ENCODE measurements at regions not wholly inside any gene's neighbourhood (a gene's known extent, or its start where the extent isn't known, plus 50 kb on each side); places are given as distances from the start of the nearest gene placed in this dataset.

DNA sequence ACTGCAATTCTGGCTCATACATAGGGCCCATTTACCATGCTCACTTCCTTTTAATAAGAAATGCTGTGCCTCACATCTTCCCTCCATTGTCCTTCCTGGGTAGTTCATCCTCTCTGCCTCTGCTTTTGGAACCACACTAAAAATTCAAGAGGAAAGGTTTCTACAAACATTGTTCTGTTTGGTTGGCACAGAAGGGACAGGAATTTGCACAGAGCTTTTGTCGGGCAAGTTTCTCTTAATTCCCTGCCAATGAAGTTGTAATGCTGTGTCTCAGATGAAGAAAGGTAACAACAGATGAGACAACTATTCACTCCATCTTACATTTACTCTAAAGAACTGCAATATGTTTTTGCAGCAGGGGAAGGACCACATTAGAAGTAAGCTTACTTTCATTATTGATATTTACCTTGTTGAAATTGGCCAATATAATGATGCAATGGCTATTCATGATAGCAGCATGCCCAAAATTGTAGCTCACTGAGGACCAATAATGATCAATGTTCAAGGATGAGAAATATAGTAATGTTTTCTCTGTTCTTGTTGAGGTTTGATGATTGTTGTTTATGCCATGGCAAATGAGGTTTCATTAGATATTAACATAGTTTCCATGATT lies 82.5 kb upstream of the HMHB1 start:
- no peak for DNase-seq

DNA sequence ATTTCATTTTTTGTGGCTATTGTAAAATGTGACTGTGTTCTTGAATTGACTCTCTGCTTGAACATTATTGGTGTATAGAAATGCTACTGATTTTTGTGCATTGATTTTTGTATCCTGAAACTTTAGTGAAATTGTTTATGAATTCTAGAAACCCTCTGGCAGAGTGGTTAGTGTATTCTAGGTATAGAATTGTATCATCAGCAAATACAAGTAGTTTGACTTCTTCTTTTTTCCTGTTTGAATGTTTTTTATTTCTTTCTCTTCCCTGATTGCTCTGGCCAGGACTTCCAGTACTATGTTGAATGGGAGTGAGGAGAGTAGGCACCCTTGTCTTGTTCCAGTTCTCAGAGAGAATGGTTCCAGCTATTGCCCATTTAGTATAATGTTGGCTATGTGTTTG lies 88.8 kb upstream of the HMHB1 start:
- no peak for DNase-seq

GRCh38 chr5:143721925-143722324 lies 90.0 kb upstream of the HMHB1 start:
- no peak for DNase-seq

- no peak for DNase-seq
These were observed 91.3 kb upstream of the HMHB1 start for GRCh38 chr5:143720689-143721088.

- DNase-seq, result no peak
These were observed 94.6 kb upstream of the HMHB1 start for GRCh38 chr5:143717400-143717799.

DNA sequence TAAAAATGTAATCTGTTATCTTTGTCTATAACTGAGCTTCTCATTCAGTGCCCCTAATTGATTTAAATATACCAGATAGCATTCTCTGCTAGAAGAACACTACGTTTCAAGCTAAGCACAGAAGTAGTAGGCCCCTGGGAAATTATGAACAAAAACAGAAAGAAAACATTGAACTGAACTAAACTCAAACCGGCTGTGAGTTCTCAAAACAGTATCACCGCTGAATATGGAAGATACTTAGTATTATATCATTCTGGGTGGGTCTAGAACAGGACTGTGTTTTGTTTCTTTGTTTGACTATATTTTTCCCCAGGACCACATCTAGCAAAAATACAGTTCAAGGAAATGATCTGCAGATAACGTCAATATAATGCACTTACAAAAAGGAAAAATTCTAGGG lies 95.1 kb upstream of the HMHB1 start:
- DNase-seq, result no peak

- DNase-seq, result no peak
These were observed 96.3 kb upstream of the HMHB1 start for GRCh38 chr5:143715616-143716015.

- no peak for DNase-seq
These were observed 97.3 kb upstream of the HMHB1 start for GRCh38 chr5:143714629-143715028.

DNA sequence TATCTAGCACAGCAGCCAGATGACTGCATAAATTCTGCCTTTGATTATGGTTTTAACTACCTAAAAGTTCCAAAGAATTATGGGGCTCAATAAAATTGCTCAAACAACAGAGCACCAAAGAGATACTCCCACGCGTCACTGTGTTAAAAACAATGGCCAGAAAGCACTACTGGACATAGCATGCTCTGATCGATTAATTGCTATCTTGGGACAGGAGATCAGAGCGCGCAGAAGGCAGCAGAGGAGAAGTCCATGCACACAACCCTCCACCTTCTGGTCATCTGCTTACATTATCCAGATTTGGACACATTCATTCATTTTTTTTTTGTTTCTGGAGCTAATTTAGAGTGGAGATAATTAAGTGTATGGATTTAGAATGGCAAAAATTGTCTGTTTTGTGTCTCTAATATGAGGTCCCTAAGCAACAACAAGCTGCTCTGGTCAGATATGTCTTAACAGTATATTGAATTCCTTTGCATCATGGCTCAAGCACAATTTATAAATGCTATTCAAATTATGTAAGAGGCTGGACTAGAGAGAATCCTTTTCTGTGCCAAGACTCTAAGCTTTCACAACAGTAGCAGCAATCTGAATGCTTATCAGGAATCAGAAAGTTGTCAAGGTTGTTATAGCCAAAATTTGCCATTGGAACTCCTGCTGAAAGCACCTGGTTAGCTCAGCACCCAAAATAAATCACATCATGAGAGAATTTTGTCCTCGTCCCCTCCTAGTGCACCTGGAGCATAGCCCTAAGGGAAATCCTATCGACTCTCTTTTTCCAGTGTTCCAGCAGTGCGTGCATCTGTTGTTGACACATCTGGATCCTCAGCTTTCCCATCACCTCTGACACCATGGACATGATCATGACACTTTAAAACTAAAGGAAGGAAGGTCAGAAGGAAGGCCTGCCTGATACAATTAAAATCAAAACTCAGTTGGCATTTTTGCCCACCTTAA lies 98.6 kb upstream of the HMHB1 start:
- no peak for DNase-seq

DNA sequence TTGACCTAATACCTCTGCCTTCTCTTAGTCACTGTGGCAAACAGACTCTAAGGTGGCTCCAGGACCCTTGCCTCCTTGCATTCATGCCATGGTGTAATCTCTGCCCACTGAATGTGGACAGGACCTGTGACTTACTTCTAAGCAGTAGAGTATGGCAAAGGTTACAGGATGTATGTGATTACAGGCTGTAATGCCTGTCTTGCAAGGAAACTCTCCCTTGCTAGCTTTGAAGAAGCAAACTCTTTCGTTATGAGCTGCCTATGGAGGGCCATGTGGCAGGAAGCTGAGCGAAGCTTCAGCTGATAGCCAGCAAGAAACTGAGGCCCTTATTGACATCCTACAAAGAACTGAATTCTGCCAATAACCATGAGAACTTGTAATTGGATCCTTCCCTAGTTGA lies 103.3 kb upstream of the HMHB1 start:
- DNase-seq, result no peak

- DNase-seq, result no peak
These were observed 104.2 kb upstream of the HMHB1 start for GRCh38 chr5:143707806-143708205.

DNA sequence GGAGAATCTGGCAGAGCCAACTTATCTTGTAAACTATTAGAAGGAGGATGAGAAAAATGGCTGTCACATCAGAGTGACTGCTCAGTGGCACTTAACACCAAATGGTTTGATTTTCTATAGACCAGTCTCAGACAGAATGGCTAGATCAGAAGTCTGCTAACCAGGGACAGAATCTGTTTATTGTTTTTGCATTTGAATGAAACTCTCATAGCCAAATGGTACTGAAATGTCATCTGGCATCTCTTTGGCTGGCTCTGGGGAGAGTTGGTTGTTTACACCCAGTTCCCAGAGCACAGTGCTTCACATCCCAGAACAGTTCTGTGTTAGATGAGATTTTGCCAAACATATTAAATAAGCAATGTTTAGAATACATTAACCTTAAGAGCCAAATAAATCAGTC lies 106.6 kb upstream of the HMHB1 start:
- DNase-seq, result no peak

- DNase-seq, result no peak
These were observed 108.3 kb upstream of the HMHB1 start for GRCh38 chr5:143703659-143704058.

DNA sequence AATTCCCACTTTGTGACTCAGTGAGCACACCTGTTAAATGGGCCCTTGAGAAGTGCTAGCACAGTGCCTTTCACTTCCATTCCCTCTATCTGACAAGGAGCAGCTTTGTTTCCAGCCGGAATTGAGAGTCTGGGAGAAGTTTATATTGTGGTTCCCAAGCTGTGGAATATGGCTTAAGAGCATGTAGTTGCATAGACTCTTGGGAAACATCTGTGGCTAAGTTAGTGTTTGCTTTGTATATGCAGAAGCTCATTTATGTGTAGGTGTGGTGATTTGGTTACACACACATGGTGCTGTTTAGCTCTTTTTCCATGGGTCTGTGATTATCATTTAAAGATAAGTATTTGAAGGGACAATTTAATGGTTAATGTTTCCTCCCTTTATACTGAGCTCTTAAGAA lies 110.5 kb upstream of the HMHB1 start:
- no peak for DNase-seq

GRCh38 chr5:143700994-143701393 lies 111.0 kb upstream of the HMHB1 start:
- DNase-seq, result no peak

GRCh38 chr5:143699121-143699520 lies 112.8 kb upstream of the HMHB1 start:
- no peak for DNase-seq

DNA sequence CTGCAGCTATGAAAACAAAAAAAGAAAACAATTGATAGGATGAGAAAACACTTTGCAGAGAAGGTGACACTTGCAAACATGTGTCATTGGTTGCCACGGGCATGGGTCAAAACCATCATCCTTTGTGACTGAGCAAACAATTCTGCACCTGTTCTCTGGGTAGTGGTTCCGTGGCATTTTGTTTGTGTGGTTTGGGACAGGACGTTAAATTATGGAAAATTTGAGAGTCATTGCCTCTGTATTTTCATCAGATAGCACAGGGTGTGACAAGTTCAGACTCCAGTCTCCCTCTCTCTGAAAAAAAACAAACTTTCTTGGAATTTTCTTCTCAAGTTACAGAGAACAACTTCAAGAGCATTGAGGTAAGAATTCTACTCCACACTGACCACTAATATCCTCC lies 113.4 kb upstream of the HMHB1 start:
- DNase-seq, result no peak

- DNase-seq, result no peak
These were observed 115.0 kb upstream of the HMHB1 start for GRCh38 chr5:143696921-143697320.

DNA sequence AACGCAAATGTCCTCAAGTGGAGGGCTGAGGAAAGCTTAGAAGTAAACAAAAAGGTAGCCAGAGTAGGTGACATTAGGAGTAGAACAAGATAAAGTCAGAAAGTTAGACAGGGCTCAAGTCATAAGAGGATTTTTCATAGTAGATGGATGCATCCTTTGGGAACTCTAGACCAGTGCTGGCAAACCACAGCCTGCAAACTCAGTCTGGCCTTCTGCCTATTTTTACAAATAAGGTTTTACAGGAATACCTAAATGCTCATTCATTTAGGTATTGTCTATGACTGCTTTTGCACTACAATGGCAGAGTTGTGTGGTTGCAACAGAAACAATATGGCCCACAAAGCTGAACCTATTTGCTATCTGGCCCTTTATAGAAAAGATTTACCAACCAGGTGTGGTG lies 116.0 kb upstream of the HMHB1 start:
- no peak for DNase-seq

- no peak for DNase-seq
These were observed 116.6 kb upstream of the HMHB1 start for GRCh38 chr5:143695244-143695864.

DNA sequence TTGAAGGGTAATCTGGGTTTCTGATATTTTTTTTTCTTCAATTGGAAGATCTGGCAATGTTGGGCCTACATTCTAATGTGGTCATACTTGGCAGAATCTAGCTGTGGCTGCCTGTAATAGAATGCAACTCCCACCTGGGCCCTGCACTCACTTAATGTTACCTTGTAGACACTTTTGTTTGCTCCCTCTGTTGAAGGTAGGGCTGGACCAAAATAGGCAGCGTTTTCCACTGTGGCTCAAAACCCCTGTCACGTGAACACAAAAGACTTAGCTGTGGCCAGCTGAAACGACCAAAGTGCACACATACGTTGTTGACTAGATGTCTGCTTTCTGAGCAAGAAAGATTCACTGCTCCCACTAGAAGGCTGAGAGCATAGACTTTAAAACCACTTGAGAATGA lies 117.6 kb upstream of the HMHB1 start:
- no peak for DNase-seq

DNA sequence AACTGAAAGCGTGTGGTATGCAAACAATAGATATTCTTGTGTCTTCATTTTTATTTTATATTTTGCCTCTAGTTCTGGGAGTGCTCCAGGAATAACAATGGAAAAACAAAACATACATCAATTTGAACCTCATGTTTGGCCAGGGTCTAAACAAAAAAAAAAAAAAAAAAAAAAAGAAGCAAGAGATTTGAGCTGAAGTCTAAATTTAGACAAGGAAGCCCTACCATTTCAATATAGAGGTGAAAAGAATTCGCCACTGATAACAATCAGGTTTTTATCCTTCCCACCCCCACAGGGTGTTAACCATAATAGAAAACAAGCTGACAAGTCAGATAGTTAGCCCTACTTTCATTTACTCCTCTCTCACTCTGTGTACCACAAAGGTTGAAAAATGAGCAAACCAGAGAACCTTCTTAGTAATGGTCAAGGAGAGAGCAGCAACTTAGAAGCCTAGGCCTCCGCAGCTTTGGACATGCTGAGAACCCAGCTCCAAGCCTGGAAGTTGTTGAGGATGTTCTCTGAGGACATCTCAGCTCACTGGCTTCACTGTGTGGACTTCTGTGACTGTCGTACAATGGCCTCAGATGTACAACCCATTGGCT lies 118.2 kb upstream of the HMHB1 start:
- DNase-seq, result no peak

DNA sequence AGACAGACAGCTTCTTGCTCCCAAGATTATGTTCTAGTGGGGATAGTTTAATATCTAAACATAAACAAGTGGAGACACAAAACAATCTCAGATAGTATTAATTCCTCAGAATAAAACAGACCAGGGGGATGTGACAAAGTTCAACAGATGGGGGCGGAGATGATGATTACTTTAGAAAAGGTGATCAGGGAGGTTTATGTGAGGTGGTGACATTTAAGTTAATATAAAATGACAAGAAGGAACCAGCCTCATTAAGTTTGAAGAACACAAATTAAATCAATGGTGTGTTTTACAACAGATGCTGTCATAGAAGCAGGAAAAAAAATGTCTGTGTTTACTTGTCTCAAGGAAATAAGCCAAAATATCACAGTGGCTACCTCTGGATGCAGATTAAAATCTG lies 119.6 kb upstream of the HMHB1 start:
- DNase-seq, result no peak

DNA sequence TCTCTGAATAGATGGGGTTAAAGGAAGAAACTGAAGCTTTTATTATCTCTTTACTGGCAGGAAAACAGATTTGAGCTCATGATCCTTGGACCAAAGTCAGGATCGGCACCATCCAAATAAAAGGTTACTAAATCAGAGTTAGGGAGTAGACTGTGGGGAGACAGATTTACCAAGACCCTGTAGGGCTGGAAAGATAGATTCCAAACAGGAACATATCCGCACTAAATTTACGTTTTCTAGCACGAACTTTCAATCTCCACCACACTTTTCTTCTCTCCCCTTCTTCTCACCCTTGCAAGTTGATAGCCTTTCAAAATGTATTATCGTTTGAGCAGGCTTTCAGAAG lies 120.0 kb upstream of the HMHB1 start:
- DNase-seq, result no peak

Data from midbrain (tissue), 1 donor.